Neural progenitor cell (in vitro differentiated cells): ENCODE measurements at regions not wholly inside any gene's neighbourhood (a gene's known extent, or its start where the extent isn't known, plus 50 kb on each side); places are given as distances from the start of the nearest gene placed in this dataset.

ENCODE experiments used
- CTCF ChIP-seq: fragments of 200-600 bp; sonication (generic); IDR thresholded peaks from 2 replicates; pipeline ENCODE4 v1.5.1; 2017; ENCODE audit warnings: antibody characterized with exemption, mild to moderate bottlenecking
- EZH2 ChIP-seq: fragments of 200-600 bp; sonication (generic); IDR thresholded peaks from 2 replicates; pipeline ENCODE4 v1.6.1; 2017; ENCODE audit warnings: antibody characterized with exemption, mild to moderate bottlenecking, moderate library complexity

GRCh38 chr3:178042376-178042775 lies 493.9 kb upstream of the KCNMB2 start:
- TF ChIP-seq CTCF (no peak), EZH2 (no peak)
